HG03175 (cell line): ENCODE measurements at regions not wholly inside any gene's neighbourhood (a gene's known extent, or its start where the extent isn't known, plus 50 kb on each side); places are given as distances from the start of the nearest gene placed in this dataset.
"Not testable (repeated sequence)": the region's sequence is repeated elsewhere in the genome, so short reads cannot be mapped to it uniquely, and the experiment has no call there.

Experiments used
- ATAC-seq: cut with Tn5 transposase; IDR thresholded peaks from one replicate; pipeline ENCODE4 v1.9.1; 2021; ENCODE audit warnings: mild to moderate bottlenecking, moderate library complexity; ENCODE audit not compliant: unreplicated experiment

DNA sequence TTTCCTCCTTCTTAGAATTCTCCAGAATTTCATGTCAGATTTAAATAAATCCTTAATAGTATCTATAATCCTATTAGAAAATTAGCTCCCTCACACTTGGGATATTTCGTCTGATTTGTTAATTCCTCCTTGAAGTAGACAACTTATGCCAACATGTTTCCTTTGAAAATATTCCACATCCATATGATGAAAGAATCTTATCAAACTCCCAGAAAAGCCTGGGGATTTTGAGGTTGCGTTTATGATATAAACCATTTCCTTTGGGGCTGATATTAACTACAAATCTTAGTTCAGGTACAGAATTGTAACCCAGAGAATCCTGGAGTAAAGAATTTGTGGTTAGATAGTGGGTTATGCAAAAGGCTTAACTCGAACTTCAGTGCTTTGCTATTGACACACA is 2373.8 kb upstream of the ACO1 start:
- ATAC-seq = no peak

DNA sequence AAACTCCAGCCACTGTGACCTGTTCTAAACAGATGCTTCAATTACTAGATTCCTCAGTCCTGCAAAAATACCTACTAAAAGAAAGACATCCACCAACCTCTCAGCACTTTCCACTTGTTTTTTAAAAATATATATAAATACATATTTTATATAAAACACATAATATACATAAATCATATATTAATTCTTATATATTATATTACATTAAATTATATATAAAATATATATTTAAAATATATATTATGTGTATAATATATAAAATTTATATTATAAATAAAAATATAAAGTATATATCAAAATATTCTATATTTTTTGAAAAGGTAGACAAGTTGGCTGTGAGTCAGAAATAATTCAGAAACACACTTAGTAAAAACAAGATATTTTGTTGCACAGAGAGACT is 2371.8 kb upstream of the ACO1 start:
- ATAC-seq = no peak

DNA sequence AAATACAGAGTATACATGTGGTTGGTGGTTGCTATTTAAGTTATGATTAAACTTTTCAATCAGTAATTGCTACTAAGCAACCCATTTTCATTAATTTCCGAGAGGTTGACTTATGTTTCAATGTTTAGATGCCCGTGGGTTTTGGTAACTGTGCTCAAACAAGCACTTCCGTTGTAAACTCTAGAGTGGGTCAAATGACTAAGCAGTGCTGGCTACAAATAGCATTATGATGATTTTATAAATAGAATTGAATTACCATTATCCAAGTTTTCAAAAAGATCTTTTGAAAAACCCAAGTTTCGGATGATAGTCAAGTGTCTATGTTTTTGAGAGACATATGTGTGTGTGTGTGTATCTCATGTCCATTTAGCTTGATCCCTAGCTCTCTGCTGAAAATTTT is 2369.4 kb upstream of the ACO1 start:
- no peak for ATAC-seq

DNA sequence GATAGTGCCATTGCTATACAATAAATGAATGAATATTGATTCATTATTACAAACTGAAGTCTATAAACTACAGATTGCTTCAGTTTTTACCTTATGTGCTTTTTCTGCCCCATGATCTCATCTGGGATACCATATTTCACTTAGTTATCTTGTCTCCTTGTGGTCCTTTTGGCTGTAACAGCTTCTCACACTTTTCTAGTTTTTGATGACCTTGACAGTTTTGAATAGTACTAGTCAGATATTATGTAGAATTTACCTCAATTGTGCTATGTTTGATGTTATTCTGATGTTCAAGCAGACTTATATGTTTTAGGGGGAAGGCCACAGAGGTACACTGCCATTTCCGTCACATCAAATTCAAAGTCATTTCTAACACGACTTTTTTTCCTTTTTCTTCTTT is 2364.3 kb upstream of the ACO1 start:
- ATAC-seq = no peak

DNA sequence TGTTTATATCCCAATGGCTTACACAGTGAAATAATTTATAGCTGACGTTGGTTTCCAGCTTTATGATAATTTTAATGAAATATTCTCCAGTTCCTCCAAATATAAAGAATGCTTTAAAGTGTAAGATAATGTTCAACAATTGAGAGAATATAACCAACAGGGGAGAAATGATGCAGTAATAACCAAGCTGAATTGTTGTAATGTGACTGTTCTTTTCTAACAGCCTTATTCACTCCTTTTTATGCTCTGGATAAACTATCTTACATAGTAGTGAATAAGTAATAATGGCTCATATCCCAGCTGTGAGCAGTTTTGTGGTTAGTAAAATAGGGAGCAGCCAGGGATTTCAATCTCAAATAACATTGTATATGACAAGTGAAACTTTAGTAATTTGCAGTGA is 2348.7 kb upstream of the ACO1 start:
- ATAC-seq = no peak

DNA sequence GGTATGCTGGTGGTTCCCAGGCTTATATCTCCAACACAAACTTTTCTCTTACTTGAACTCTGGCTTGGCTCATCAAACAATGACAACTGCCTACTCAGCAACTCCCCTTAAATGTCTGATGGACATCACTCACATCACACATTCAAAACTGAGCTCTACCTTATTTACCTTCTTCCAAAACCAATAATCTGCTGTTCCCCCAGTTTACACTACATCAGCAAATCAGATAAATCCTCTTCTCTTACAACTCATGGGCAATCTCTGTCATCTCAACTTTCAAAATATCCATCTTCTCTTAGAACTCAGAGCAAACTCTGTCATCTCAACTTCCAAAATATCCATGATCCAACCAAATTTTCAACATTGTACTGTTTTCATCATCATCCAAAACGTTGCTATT is 2347.9 kb upstream of the ACO1 start:
- ATAC-seq = no peak

DNA sequence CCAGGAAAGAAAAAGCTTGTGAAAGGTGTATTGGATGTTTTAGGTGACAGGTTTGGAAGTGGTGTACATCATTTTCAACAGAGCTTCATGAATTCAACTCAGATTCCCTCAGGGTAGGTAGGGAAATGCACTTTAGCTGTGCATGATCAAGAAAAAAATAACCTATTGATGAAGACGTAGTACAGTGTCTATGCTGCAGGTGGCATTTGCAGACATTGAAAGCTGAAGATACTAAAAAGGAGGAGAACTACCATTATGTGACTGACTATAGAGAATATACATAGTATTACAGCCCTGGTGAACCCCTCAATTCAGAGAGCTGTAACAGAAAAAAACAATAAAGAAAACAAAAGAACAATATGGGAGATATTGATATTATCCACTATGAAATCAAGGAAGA is 2344.7 kb upstream of the ACO1 start:
- ATAC-seq = no peak

DNA sequence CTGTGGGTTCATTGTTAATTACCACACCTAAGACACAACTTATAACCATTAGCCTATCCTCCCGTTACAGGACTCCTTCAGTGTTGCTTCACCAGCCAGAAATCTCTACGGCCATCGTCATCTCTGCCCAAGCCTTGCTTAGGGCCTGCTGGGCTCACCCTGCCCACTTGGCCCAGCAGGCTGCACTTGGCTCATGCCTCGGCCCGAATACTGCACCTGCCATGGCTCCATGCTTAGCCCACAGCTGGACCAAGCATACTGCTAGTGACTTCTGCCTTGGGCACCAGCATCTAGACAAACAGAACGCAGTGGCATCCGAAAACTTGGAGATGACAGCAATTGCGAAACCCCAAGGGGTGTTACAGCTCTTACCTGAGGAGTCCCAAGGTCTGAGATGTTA is 2336.0 kb upstream of the ACO1 start:
- no peak for ATAC-seq

DNA sequence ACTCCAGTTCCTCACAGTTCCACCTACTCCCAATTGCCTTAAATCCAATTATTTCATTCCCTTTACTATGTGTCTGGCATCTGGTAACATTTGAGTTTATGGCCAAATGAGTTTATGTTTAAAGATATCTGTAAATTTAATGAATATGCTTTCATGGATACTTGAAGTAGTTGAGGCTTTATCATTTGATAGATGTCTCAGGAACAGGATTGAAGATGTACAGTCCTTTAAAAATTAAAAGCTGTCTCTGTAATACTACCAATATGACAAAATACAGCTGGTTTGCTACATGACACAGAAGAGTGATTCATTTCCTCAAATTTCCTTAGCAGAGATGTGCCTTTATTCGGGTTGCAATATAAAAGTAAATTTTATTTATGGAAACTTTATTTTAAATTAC is 2326.0 kb upstream of the ACO1 start:
- ATAC-seq = no peak

DNA sequence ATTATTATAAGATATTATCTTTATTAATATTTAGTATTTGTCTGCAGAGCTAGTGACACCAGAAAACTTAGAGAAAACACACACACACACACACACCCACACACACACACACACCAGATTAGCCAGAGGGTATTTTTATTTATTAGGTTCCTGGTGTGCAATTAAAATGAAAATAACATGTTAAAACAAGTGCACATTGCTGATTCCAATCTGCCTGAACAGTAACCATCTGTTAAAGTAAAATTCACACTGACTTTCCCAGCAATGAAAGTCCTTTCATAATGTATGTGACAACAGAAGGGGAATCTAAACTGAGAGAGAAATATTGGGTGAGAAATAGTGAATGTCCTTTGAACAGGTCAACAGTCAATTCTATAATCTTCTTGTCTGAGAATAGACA is 2323.5 kb upstream of the ACO1 start:
- ATAC-seq = no peak

DNA sequence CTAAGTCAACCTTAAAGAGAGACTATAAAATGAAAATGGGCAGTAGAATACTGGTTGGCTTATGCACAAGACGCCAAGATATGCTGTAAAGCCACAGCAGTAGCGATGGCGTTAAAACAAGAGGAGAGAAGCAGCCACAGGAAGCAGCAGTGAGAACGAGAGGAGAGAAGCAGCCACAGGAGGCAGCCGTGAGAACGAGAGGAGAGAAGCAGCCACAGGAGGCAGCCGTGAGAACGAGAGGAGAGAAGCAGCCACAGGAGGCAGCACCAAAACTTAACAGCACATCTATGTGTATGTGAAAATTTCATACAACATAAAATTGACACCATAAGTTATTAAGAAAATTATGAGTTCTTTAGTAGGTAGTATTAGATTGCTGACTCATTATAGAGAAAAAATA is 2318.6 kb upstream of the ACO1 start:
- ATAC-seq = no peak

DNA sequence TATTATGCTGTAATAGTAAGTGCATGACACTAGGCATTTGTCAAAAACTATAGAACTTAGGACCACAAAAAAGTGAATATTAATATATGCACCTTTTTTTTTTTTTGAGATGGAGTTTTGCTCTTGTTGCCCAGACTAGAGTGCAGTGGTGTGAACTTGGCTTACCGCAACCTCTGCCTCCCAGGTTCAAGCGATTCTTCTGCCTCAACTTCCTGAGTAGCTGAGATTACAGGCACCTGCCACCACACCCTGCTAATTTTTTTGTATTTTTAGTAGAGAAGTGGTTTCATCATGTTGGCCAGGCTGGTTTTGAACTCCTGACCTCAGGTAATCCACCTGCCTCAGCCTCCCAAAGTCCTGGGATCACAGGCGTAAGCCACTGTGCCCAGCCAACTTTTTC is 2315.2 kb upstream of the ACO1 start:
- not testable (repeated sequence) for ATAC-seq

DNA sequence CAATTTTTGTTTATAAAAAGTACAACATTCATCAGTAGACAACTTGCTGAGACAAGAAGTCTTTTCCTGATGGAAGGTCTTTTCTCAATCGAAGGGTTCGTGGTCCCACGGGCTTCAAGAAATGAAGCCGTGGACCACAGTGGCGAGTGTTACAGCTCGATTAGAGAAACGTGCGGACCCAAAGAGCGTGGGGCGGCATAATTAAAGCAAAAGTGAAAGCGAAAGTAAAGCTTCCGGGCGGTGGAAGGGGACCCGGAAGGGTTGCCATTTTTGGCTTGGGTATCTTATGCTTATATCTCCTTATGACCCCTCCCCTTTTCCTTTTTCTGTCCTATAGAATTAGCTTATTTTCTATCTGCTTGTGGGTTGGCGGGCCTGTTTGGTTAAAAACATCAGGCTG is 2309.4 kb upstream of the ACO1 start:
- no peak for ATAC-seq

DNA sequence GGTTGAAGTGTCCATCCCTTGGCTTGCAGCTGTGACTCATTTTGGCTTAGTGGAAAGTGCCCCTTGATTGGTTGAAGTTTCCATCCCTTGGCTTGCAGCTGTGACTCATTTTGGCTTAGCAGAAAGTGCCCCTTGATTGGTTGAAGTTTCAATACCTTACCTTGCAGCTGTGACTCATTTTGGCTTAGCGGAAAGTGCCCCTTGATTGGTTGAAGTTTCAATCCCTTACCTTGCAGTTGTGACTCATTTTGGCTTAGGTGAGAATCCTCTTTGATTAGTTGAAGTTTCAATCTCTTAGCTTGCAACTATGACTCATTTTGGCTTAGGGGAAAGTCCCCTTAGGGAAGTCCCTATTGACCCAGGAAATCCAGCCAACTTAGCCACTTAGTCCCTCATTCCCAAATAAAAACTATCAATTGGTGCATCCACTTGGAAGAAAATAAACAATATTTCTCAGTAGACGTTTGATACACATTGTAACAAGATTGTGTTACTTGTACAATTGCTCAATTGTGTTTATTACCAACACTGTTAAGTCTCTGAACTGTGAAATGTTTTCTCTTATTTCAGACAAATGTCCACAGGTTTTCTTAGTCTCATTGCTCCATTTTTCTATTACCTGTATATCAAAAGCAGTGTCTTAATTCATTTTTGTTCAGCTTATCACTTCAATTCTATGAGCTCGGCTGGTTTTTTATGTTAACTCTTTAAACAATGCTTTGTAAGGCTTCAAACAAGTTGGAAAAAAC is 2308.8 kb upstream of the ACO1 start:
- ATAC-seq = peak; percentile 83

DNA sequence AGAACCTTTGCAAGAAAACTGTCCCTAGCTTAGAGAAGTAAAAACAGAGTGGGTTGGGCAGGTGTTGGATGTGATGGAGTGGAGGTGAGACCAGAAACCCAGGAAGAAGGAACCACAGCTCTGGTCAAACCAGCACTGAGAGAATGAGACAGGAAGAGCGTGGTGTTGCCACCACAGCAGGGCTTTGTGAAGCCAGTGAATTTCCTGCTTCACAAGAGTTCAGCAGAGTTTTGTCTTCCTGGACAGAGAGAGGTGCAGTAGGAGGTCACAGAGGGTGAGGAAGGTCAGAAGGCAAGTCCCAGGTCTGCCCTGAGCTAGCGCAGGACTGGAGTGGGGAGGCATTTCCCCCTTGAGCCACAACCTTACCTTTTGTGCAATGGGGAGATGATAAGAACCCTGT is 2306.2 kb upstream of the ACO1 start:
- peak; percentile 36 for ATAC-seq

DNA sequence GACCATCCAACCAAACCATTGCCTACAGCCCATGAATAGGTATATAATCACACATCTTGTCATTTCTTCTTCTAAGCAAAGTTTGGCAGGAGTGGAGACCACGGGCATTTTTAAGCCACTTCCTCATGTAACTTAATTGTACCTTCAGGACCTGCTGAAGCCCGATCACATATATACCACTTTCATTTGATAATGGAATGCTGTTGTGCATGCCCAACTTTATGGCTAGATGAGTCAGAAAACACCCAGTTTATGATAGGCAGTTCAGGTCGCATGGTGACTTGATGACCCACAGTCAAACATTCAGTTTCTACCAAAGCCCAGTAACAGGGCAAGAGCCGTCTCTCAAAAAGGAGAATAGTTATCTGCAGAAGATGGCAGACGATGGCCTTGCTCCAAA is 2295.0 kb upstream of the ACO1 start:
- no peak for ATAC-seq

DNA sequence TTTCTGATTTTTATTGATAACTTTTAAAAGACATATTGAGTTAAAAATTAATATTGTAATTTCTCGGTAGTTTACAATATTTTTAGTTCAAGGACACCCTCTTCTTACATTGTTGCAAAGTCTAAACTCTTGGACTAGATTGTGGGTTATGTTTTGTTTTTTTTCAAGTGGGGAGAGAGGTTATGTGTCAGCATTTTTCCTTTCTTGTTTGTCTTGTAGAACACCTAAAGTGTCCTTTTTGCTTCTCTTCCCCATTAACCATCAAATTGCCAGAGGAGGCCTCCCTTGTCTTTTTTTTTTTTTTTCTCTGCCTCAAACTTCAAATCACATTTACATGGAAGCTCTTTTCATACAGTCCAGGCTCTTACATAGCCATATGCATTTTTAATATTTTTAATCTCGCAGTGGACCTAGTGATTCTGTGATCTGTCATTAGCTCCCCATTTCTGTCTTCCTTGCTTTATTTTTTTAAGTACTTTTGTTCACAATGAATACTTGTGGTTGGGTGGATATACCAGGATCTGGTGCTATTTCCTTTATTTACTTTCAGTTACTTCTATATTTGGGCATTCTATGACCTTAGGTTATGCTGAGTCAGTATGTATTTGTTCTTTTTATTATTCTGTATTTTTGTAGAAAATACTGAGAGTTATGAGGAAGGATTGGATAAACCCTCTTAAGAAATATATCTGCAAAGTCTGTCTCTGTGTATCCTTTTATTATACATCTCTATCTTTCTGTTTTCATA is 2280.6 kb upstream of the ACO1 start:
- ATAC-seq = no peak

DNA sequence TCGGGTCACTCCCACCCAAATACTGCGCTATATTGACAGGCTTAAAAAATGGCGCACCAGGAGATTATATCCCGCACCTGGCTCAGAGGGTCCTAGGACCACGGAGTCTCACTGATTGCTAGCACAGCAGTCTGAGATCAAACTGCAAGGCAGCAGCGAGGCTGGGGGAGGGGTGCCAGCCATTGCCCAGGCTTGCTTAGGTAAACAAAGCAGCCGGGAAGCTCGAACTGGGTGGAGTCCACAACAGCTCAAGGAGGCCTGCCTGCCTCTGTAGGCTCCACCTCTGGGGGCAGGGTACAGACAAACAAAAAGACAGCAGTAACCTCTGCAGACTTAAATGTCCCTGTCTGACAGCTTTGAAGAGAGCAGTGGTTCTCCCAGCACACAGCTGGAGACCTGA is 2277.3 kb upstream of the ACO1 start:
- not testable (repeated sequence) for ATAC-seq

DNA sequence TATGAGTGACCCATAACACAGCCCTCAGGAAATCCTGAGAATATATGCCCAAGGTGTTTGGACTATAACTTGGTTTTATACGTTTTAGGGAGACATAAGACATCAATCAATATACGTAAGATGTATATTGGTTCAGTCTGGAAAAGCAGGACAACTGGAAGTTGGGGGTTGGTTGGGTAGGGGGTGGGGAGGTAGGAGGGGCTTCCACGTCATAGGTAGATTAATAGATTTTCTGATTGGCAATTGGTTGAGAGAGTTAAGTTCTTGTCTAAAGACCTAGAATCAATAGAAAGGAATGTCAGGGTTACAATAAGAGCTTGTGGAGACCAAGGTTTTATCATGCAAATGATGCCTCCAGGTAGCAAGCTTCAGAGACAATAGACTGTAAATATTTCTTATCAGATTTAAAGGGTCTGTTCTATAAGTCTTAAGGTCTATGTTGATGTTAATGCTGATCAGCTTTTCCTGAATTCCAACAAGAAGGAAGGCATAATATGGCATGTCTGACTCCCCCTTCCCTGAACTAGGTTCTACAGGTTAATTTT is 2267.7 kb upstream of the ACO1 start:
- no peak for ATAC-seq

DNA sequence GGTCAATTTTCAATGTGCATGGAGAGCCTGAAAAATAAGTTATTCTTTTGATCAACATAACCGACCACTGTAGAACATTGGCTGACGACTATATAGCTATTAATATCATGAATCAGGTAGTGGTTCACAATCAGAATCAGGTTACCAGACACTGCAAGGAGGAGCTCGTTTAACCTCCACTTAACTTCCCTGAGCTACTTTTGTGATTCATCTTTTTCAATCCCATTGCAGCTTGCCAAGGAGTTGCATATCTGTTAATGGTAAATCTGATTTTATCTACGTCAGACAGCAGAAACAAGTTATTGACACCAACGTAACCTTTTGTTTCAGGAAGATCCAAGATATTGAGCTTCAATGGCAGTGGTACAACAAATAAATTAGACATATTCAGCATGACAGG is 2263.8 kb upstream of the ACO1 start:
- ATAC-seq = no peak

DNA sequence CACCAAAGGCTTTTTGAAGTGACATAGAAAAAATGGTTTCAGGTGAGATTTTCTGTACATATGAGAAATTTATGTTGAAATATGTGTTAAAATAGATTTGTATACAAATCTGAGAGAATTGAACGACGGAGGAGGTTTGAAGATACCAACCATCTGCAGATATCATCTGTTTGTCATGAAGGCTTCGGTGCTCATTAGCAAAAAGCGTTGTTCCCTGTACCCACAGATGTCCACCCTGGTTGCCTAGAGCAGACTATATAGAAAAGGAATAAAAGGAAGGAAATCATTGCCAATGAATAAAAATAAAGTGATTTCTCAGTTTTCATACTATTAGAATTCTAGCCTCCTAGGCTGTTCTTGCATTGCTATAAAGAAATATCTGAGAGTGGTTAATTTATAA is 2262.8 kb upstream of the ACO1 start:
- no peak for ATAC-seq

DNA sequence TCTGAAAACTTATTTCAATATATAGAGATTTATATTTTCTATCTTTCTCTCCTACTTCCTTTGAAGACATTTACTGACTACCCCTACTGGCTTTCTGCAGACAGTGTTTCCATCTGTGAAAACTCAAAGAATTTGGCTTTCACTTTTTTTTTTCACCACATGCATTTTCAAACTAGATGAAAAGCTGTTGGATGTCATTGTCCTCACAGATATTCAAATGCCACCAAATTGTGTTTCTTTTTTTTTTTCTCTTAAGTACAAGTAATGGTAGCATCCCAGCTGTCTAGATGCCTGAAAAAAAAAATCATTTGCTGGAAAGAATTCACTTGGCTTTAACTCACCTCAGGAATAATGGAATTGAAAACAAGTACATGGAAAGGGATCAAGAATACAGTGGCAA is 2258.6 kb upstream of the ACO1 start:
- ATAC-seq = no peak
